Esophagus squamous epithelium (tissue), 5 donors: ENCODE measurements at regions not wholly inside any gene's neighbourhood (a gene's known extent, or its start where the extent isn't known, plus 50 kb on each side); places are given as distances from the start of the nearest gene placed in this dataset.

Experiments used
- DNase-seq: peaks from one replicate; lab custom pipeline; 2025; lab: John Stamatoyannopoulos, UW
- H3K27ac ChIP-seq, 4 donors: fragments of 200-600 bp; sonication (generic); one replicate each; pipeline ENCODE4 v1.5.1; 2016 to 2019; ENCODE audit warnings: mild to moderate bottlenecking in 1 of 4
- H3K27me3 ChIP-seq, 4 donors: fragments of 200-600 bp; sonication (generic); 1 replicate in 3 of 4; 2 replicates in 1 of 4; pipeline versions ENCODE4 v1.5.1 to v1.6.0; 2017 to 2021; ENCODE audit warnings: antibody characterized with exemption in 1 of 4
- H3K36me3 ChIP-seq, 3 donors: fragments of 200-600 bp; sonication (generic); one replicate each; pipeline ENCODE4 v1.5.1; 2016 to 2019
- H3K4me1 ChIP-seq, 3 donors: fragments of 200-600 bp; sonication (generic); one replicate each; pipeline ENCODE4 v1.5.1; 2017 to 2019
- H3K4me3 ChIP-seq, 4 donors: fragments of 200-600 bp; sonication (generic); 1 replicate in 3 of 4; 2 replicates in 1 of 4; pipeline ENCODE4 v1.5.1; 2016 to 2019; ENCODE audit warnings: mild to moderate bottlenecking in 2 of 4, moderate library complexity in 1 of 4
- H3K9me3 ChIP-seq, 3 donors: fragments of 200-600 bp; sonication (generic); one replicate each; pipeline ENCODE4 v1.5.1; 2016 to 2019
- POLR2A ChIP-seq, 4 donors: fragments of 450-650 bp; IDR thresholded peaks; one replicate each; pipeline ENCODE4 v1.6.1; 2017; ENCODE audit warnings: antibody characterized with exemption in 4 of 4, mild to moderate bottlenecking in 4 of 4, moderate library complexity in 3 of 4
- WGBS, 2 donors: methylation state at CpG; one replicate each; pipeline ENCODE4 v1.1.5; 2018; 5-methylcytosine and 5-hydroxymethylcytosine counted together
- intact Hi-C: fragments of 100-400 bp; cut with DNase I; formaldehyde crosslinking; loops from one replicate; pipeline ENCODE4 v1.15.0; 2022
- TF ChIP-seq, protein P1 (sequence below), 6 experiments: fragments of 450-650 bp in 4 of 6; fragments of 200-600 bp in 2 of 6; sonication (generic) in 2 of 6; IDR thresholded peaks; one replicate each; pipeline ENCODE4 v1.5.1; 2016 to 2019; ENCODE audit warnings: antibody characterized with exemption in 6 of 6, mild to moderate bottlenecking in 4 of 6, moderate library complexity in 4 of 6
- donor health status: DM: yes; HTN: yes; CAD: no.

- Histone ChIP-seq H3K4me1 (no peaks in the 10 kb centered on the region), H3K27me3 (no peaks in the 10 kb centered on the region), H3K9me3 (no peaks in the 10 kb centered on the region), H3K36me3 (no peaks in the 10 kb centered on the region), H3K4me3 (no peak overlapping the region), H3K27ac (no peak overlapping the region)
- DNase-seq: no peak
- intact Hi-C loops: no loop called here
- no peak for TF ChIP-seq POLR2A (IDR thresholded peaks at IDR 0.05)
- TF ChIP-seq, protein P1, sequence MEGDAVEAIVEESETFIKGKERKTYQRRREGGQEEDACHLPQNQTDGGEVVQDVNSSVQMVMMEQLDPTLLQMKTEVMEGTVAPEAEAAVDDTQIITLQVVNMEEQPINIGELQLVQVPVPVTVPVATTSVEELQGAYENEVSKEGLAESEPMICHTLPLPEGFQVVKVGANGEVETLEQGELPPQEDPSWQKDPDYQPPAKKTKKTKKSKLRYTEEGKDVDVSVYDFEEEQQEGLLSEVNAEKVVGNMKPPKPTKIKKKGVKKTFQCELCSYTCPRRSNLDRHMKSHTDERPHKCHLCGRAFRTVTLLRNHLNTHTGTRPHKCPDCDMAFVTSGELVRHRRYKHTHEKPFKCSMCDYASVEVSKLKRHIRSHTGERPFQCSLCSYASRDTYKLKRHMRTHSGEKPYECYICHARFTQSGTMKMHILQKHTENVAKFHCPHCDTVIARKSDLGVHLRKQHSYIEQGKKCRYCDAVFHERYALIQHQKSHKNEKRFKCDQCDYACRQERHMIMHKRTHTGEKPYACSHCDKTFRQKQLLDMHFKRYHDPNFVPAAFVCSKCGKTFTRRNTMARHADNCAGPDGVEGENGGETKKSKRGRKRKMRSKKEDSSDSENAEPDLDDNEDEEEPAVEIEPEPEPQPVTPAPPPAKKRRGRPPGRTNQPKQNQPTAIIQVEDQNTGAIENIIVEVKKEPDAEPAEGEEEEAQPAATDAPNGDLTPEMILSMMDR (IDR thresholded peaks at IDR 0.05): no peak
- WGBS, 2 donors: 71 to 72% methylated on average over 6 to 9 of the region's 10 CpGs
Measured at GRCh38 chr5:3351581-3352442, 243.8 kb upstream of the IRX1 start.

GRCh38 chr5:3350781-3351180 lies 244.9 kb upstream of the IRX1 start:
- no peak for DNase-seq
- intact Hi-C loops: no loop called here
- TF ChIP-seq POLR2A (IDR thresholded peaks at IDR 0.05): no peak
- TF ChIP-seq, protein P1 (IDR thresholded peaks at IDR 0.05): no peak

DNA sequence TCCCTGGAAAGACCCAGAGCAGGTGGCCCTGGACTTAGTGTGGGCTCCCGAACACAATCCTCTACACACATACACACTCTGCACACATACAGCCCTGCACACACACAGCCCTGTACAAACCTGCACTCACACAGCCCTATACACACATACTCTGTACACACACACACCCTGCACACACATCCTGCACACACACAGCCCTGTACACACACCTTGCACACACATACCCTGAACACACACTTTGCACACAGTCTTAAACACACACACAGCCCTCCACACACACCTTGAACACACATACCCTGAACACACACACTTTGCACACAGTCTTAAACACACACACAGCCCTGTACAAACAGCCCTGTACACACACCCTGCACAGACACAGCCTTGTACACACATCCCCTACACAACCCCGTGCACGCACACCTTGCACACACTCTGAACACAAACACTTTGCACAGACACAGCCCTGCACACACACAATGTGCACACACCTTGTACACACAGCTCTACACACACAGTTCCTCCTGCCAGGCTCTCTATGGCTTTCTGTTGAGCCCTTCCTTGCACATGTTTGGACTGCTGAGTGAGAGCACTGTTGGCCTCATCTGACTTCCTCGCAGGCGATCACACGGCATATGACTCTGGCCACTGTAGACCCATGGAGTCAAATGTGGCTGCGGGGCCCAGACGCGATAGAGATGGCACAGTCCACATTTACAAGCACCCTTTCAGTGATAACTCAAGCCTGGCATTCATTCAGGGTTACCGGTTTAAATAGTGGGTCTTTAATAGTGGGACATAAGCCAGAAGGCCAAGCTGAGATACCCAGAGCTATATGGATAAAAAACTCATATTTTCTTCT lies 245.7 kb upstream of the IRX1 start:
- intact Hi-C loops: no loop called here
- H3K36me3 ChIP-seq: no peaks in the 10 kb centered on the region
- DNase-seq: no peak
- H3K9me3 ChIP-seq: no peaks in the 10 kb centered on the region
- H3K4me3 ChIP-seq: no peak overlapping the region
- TF ChIP-seq, protein P1 (IDR thresholded peaks at IDR 0.05): no peak
- no peak for TF ChIP-seq POLR2A (IDR thresholded peaks at IDR 0.05)
- H3K27ac ChIP-seq: no peak overlapping the region
- 88 to 94% methylated on average over 4 to 10 of the region's 10 CpGs for WGBS, 2 donors
- H3K4me1 ChIP-seq: no peaks in the 10 kb centered on the region
- no peaks in the 10 kb centered on the region for H3K27me3 ChIP-seq

More at GRCh38 chr5:3350781-3351180, 244.9 kb upstream of the IRX1 start:
- Histone ChIP-seq H3K27me3 (no peaks in the 10 kb centered on the region), H3K4me1 (no peaks in the 10 kb centered on the region), H3K9me3 (no peaks in the 10 kb centered on the region), H3K4me3 (no peak overlapping the region), H3K36me3 (no peaks in the 10 kb centered on the region), H3K27ac (no peak overlapping the region)
- 89 to 94% methylated on average over 3 to 4 of the region's 5 CpGs for WGBS, 2 donors

- TF ChIP-seq POLR2A (IDR thresholded peaks at IDR 0.05): no peak
- TF ChIP-seq, protein P1 (IDR thresholded peaks at IDR 0.05): no peak
- intact Hi-C loops: no loop called here
- no peak for DNase-seq
- Histone ChIP-seq H3K27me3 (no peaks in the 10 kb centered on the region), H3K4me1 (no peaks in the 10 kb centered on the region), H3K9me3 (no peaks in the 10 kb centered on the region), H3K27ac (no peak overlapping the region), H3K4me3 (no peak overlapping the region), H3K36me3 (no peaks in the 10 kb centered on the region)
- WGBS, 2 donors: 74 to 82% methylated on average over 8 to 17 of the region's 22 CpGs
Measured at GRCh38 chr5:3348576-3349535, 246.8 kb upstream of the IRX1 start.
